NK-92 treated with Interleukin-12 subunit alpha and Interleukin-12 subunit beta, amount 100 ng/mL, for 24 hours (cell line): ENCODE measurements at regions not wholly inside any gene's neighbourhood (a gene's known extent, or its start where the extent isn't known, plus 50 kb on each side); places are given as distances from the start of the nearest gene placed in this dataset.

ENCODE experiments used
- DNase-seq: peaks from one replicate; lab custom pipeline; 2025; lab: John Stamatoyannopoulos, UW

DNA sequence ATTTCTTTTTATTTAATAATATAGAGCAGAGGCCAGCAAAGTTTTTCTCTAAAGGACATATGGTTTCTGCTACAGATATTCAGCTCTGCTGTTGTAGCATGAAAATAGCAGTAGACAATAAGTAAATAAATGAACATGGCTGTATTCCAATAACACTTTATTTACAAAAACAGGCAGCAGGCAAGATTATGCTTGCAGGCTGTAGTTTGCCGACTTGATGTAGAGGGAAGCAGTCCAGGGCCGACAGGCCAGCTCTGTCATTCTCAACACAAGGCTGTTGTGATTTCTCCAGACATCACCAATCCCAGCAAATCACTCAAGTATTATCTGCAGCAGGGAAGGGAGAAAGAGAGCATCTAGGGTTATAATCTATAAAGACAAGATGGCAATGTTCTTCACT, 1062.5 kb upstream of the PCDH9 start:
- no peak for DNase-seq

DNA sequence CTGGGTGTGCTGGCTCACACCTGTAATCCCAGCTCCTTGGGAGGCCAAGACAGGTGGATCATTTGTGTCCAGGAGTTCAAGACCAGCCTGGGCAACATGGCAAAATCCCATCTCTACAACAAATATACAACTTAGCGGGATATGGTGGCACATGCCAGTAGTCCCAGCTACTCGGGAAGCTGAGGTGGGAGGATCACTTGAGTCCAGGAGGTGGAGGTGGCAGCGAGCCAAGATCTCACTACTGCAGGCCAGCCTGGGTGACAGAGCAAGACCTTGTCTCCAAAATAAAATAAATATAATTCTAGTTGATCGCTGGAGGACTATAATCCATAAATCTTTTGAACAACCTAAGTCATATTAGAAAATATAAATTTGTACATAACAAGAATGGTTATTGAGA, 1061.5 kb upstream of the PCDH9 start:
- no peak for DNase-seq

DNA sequence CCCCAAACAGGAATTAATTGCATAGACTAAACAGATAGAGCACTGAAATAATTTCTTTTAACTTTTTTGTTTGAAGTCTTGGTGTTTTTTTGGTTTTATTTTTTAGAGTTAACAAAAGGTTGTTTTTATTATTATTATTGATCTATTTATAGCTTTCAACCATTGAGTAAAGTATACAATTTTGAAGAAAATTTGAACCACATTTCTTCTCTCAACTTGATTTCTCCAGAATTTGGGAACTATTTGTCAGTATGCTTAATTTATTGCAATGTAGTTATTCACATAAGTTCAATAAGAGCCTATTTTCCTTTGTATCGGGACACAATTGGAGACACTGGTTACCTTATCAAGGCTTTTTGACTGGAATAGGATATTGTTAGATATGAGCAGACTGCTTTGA, 1045.6 kb upstream of the PCDH9 start:
- no peak for DNase-seq

DNA sequence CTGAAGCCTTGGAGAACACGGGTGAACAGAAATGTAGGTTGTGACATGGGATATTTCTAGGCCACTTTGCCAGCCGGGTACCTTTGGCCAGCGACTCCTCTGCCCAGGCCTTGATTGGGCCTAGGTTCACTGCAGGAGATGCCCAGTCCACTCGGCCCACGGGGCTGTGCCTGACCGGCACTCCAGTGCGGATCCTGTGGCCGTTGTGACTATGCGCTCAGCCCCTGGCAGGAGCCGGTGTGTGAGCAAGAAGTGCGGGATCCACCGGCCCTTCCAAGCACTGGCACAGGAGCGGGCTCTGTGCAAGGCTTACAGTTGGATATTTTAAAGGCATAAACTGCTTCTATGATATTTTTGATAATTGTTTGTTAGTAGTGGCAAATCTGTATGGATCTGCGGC, 1042.5 kb upstream of the PCDH9 start:
- DNase-seq: no peak

DNA sequence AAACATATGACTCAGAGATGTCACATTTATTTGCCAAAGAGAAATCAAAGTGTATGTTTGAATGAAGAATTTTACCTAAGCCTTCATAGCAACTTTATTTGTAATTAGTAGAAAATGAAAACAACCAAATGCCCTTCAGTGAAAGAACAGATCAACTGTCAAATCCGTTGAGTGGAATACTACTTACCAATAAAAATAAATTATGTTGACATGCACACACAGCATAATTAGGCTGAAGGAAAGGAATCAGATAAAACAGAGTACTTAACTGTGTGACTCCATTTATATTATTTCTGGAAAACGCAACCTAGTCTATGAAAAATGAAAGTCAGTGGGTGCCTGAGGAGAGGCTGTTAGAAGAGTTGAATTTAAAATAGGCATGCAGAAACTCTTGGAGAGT, 1034.6 kb upstream of the PCDH9 start:
- DNase-seq: no peak

DNA sequence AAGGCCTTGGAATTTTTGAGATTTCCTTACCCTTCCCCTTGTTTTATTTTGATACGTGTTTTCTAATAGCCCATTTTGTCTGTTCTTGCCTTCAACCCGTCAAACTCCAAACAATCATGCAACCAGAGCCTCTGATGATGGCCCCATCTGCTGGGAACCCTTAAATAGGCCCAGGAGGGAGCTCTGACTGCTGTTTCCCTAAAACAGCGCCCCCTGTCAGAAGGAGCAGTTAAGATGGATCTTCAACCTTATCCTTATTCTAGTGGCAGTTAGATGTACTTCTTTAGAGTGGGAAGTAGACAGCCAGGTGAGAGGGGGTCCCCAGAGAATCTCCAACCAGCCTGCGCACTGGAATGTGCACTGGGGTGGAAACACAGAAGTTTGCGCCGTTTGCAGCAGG, 1031.0 kb upstream of the PCDH9 start:
- no peak for DNase-seq

DNA sequence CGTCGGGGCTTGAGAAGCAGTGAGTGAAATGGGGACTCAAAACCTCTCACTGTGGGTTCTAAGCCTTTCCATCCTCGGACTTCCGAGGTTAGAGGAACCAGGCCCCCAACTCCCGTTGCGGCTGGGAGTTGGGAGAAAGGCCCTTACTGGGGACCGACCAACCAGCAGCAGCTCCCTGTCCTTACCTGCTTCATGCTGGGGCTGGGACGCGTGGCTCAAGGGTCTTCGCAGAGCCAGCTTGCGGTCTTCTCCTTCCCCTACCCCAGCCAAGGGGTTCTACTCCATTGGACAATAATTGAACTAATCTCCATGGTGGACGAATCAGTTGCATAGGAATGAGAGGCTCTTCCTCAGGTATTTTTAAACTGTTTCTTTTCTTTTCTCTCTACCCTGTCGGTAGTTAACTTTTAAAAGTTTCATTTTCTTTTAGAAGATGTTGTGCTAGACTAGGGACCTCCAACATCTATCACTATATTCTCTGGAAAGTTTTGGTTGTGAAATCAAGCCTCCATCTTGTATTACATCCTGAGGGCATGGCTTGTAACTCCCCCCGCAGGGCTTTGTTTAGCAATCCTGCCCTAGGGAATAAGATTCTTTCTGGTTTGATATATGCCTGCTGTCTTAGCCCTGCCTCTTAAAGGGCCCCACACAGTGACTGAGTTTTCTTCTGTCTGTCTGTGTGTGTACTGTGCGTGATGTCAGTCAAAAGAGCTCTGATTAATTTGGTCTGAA, 1027.1 kb upstream of the PCDH9 start:
- DNase-seq: no peak

DNA sequence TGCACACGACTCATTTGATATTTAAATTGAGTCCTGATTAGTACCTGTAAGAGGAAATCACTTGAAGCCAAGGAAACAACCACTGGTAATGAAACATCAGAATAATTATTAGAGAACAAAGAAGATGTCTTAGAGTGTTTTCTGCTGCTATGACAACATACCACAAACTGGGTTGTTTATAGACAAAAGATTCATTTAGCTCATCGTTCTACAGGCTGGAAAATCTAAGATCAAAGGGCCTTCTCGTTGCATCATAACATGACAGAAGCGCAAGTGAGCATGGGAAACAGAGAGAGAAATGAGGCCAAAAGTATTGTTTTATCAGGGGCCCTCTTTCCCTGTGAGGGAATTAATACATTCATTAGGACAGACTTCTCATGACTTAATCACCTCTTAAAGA, 1024.0 kb upstream of the PCDH9 start:
- no peak for DNase-seq

DNA sequence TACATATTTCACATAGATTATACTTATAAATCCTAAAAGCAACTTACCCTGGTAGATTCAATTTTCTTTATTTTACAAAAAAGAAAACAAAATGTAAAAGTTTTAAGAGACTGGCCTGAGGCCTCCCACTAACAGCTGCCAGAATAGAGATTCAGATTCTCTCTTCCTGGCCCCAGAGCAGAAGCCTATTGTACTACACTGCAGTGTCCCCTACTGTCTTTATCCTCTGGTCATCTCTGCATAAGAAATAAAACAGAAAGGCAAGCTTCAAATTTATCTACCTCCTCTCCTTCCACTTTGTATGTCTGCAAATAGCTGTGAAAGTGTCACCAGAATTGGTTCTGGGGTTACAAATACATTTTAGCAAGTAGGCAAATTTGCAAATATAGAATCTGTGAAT, 1004.1 kb upstream of the PCDH9 start:
- no peak for DNase-seq

DNA sequence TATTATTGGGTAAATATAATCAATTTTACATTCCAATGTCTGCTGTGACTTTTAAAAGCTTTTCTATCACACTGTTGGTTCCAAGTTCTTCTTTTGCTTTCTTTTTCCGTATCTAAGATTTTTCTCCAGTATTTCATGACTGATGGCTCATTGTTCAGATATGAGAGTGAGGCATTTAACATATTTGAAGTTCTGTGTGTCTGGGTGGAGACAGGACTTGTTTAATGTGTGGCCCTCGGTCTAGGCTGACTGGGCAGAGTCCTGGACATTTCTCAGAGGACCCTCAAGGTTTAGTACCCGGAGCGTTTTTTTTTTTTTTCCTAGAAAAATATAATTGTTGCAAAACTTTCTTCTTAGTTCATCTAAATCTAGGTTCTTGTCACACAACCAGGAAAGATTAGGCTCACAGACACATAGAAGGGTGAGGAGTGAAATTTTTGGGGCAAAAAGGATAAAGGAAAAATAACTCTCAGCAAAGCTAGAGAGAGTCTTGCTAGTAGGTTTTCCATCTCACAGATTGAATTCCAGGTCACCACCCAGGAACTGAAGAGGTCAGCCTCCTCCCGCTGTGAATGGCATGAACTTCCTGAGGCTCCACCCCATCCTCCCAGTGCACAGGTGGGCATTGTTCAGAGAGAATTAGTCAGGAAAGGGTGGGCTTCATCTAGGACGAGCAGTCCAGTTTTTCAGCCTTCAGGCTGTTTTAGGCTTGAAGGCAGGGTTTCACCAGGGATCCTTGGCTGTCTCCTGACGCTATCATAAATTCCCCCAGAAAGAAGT, 1002.4 kb upstream of the PCDH9 start:
- no peak for DNase-seq

DNA sequence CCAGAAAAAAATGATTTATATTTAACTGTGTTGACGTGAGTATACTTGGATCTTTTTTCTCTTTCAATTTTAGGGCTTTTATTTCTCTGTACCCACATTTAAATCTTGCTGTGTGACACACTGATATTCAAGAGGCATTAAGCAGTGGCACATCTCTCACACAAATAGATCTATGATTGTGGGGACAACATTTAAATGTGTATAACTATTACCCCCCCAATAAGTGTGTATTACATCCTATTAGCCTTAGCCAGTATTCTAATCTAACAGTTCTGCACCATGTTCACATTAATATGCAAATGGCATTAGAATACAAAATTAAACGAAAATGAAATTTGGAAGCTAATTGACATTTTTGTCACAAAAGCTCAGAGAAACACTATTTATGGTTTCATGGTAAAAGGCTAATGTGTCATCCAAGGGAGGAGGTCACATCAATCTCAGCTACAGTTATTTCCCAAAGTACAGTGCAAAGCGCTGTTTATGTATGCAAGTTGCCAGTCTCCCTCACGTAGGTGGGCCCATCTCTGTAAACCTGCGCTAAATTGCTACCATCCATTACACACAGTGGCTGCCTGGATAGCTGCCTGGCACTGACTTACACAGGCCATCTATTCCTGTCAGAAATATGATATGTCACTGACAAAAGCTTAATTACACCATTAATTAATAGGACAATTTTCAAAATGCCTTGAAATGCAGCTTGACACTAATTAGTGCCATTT, 984.7 kb upstream of the PCDH9 start:
- no peak for DNase-seq

DNA sequence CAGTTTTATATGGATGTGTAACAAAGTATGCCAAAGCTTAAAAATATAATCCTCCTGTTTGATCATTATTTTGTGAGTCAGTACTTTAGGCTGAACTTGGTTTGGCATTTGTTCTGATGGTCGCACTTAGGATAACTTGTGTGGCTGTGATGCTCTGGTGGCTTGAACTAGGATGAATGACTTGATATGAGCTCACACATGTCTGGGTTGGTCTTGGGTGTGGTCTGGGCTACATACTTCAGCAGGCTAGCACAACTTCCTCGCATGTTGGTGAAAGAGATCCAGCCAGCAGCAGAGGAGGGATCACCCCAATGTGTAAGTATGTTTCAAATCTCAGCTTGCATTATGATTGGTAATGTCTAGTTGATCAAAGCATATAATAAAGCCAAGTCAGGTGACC, 969.1 kb upstream of the PCDH9 start:
- no peak for DNase-seq

DNA sequence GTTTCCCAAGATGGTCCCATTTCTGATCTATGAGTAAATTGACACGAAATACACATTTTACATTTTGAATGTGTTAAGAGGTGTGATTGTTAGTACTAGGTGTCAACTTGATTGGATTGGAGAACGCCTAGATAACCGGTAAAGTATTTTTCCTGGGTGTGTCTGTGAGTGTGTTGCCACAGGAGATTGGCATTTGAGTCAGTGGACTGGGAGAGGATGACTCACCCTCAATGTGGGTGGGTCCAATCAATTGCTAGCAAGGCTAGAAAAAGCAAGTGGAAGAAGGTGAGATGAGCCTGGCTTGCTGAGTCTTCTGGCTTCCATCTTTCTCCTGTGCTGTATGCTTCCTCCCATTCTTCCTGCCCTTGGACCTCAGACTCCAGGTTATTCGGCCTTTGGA, 960.7 kb upstream of the PCDH9 start:
- no peak for DNase-seq

DNA sequence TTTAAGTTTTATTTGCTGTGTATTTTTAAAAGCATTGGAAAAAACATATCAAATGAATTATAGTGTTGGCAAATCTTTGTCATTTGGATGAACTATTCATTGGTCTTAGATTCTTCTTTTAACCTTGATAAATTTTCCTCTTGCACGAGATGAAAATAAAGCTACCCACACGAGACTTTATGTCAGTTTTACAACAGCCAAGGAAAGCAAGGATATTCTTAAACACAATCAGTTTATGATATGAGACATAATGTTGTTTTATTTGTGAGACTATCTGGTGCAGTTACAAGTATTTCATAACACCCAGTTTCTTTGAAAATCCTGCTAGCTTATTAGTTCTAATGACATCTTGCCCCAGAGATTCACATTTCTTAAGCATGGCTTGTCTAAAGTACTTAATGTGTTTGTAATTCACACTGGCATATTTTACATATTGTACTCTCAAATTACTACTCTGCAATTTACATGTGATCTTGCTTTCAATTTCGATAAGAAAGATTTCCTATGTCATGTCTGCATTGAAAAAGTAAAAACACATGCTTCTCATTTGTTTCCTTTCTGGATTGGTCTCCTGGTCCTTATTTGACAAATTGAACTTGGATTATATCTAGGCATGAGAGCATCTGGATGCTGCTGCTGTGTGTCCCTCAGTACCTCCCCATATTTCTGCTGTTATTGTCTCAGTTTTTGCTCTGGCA, 955.5 kb upstream of the PCDH9 start:
- DNase-seq: no peak

DNA sequence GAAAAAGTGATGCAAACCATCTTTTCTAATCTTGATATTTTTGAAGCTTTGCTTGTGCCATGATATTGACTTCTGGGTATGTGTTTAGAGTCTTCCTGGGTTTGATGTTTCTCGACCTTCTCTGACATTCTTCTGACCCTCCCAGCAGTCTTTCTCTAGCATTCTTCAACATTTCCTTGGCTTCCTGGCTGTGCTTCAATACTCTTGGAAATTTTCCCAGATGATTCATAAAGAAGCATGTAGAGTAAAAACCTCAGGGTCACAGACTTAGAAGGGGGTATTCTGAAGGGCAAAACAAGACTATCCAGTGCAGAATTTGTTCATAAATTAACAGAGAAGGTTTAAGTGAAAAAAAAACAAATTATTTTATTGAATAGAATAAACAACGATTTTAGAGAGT, 946.3 kb upstream of the PCDH9 start:
- no peak for DNase-seq

DNA sequence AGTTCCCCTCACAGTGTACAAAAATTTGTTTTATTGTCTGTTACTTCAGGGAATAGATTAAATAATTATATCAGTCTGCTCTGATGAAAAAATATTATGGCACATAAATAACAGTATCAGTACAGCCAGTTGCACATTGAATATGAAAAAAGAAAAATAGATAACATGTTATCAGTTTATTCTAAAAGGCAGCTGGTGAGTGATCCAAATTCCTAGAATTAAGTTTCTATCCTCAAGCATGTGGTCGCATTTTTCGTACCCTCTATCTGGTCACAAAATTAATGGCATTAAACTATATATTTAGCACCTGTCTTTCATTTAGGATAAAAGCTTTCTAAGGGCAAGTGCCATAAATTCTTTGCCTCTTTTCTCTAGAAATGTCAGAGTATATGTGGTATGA, 944.8 kb upstream of the PCDH9 start:
- no peak for DNase-seq

DNA sequence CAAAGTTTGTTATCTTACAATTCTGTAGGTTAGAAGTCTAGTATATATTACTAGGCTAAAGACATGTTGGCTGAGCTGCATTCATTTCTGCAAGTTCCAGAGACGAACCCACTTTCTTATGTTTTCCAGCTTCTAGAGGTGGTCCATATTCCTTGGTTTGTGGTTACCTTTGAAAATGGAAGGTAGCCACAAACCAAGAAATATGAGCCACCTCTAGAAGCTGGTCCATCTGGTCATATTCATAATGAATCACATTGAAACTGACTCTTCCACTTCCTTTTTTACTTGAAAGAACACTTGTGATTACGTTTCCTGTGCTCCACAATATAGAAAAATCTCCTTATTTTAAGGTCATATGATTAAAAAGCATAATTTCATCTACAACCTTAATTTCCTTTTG, 943.0 kb upstream of the PCDH9 start:
- DNase-seq: no peak

DNA sequence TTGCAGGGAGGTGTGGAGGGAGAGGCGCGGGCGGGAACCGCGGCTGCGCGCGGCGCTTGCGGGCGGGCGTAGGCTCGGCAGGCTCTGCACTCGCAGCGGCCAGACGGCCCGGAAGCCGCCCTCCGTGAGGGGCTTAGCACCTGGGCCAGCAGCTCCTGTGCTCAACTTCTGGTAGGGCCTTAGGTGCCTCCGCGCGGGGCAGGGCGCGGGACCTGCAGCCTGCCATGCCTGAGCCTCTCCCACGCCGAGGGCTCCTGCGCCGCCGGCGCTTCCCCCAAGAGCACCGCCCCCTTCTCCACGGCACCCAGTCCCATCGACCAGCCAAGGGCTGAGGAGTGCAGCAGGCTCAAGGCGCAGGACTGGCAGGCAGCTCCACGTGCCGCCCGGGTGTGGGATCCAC, 940.8 kb upstream of the PCDH9 start:
- DNase-seq: no peak

DNA sequence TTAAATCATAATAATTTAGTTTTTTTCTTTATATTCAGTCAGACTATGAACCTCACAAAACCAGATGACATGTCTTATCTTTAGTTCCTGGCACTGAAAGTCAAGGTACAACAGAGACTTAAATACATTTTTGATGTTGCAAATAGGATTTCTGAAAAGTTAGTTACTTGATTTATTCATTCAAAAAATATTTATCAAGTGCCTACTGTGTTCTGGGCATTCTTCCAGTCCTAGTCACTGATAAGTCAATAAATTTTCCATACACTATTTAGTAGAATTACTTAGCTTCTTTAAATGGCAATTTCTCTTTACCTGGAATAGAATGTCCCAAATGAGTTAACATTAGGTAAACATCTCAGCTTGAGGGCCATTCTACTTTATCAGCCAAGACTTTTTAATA, 938.3 kb upstream of the PCDH9 start:
- DNase-seq: no peak

DNA sequence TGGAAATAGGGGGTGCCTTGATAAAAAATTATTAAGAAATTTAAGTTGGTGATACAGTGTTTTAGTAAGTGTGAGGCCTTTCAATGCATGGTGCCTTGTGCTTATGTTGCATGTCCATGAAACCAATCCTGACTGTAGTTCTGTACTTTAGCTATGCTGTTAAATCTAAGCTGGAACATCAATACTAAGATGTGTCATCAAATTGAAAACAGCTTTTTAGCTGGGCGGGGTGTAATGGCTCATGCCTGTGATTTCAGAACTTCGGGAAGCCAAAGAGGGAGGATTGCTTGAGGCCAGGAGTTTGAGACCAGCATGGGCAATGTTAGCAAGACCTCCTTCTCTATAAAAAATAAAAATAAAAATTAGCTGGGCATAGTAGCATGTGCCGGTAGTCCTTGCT, 930.3 kb upstream of the PCDH9 start:
- DNase-seq: no peak

DNA sequence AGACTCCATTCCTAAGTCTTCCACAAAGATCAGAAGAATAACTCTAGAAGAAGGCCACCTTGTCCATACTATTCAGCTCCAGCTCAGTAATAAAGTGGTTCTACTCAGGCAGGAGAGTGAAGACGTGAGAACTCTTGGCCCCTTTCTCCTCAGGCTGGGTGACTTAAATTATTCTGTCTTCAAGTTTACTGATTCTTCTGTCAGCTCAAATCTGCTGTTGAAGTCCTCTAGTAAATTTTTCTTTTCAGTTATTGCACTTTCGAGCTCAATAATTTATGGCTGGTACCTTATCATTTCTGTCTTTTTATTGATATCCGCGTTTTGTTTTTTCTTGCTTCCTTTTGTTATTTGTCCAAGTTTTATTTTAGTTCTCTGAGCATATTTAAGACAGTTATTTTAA, 922.3 kb upstream of the PCDH9 start:
- no peak for DNase-seq

DNA sequence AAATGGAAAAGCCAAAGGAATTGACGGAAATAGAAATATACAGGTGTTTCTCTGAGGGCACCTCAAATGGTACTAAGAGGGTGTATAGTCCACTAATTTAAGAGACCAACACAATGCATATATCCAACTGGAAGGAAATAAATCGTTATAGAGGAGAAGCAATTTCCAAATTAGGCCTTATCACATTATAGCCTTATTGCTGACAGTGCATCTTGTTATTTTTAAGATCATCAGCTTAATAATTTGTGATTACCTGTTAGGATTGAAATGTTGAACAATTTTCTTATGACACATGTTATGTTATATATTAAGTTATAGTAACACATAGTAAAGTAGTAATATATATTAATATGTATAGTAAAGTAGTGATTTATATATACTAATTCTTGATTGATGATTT, 915.7 kb upstream of the PCDH9 start:
- no peak for DNase-seq
